Transverse colon (tissue), 3 donors: ENCODE measurements at regions not wholly inside any gene's neighbourhood (a gene's known extent, or its start where the extent isn't known, plus 50 kb on each side); places are given as distances from the start of the nearest gene placed in this dataset.

Experiments
- EP300 ChIP-seq: sonication (generic); formaldehyde crosslinking; IDR thresholded peaks from one replicate; pipeline ENCODE4 v1.6.1; 2017; ENCODE audit warnings: antibody characterized with exemption, low read depth
- POLR2A ChIP-seq: fragments of 450-650 bp; IDR thresholded peaks from one replicate; pipeline ENCODE4 v1.6.1; 2016; ENCODE audit warnings: antibody characterized with exemption, mild to moderate bottlenecking, moderate library complexity
- TF ChIP-seq, protein P1 (sequence below), 5 experiments: fragments of 200-600 bp in 3 of 5; fragments of 450-650 bp in 2 of 5; sonication (generic) in 3 of 5; IDR thresholded peaks; 1 replicate in 2 of 5; 2 replicates in 3 of 5; pipeline ENCODE4 v1.5.1; 2016 to 2017; ENCODE audit warnings: antibody characterized with exemption in 5 of 5, inconsistent platforms in 3 of 5, mild to moderate bottlenecking in 2 of 5, moderate library complexity in 1 of 5

DNA sequence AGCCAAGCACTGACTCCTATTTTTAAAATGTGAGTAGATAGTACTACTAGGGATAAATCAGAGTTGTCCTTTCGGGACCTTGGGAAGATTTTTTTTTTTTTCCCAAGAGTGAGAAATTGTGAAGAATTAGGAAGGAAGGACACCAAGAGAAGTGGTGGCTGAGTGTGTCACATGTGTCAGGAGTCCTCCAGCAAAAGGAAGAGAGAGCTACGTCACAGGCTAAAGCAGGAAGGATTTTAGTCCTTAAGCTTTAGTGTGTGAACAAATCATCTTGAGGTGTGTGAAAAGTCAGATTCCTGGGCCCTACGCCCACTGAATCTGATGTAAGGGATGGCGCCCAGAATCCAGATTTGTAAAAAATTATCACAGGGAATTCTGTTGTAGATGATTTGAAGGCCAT is 172.7 kb downstream of the SERPINI1 start:
- TF ChIP-seq, protein P1, sequence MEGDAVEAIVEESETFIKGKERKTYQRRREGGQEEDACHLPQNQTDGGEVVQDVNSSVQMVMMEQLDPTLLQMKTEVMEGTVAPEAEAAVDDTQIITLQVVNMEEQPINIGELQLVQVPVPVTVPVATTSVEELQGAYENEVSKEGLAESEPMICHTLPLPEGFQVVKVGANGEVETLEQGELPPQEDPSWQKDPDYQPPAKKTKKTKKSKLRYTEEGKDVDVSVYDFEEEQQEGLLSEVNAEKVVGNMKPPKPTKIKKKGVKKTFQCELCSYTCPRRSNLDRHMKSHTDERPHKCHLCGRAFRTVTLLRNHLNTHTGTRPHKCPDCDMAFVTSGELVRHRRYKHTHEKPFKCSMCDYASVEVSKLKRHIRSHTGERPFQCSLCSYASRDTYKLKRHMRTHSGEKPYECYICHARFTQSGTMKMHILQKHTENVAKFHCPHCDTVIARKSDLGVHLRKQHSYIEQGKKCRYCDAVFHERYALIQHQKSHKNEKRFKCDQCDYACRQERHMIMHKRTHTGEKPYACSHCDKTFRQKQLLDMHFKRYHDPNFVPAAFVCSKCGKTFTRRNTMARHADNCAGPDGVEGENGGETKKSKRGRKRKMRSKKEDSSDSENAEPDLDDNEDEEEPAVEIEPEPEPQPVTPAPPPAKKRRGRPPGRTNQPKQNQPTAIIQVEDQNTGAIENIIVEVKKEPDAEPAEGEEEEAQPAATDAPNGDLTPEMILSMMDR (IDR thresholded peaks at IDR 0.05): no peak
- TF ChIP-seq EP300 (no peak), POLR2A (no peak)
